ENCODE measurements at regions not wholly inside any gene's neighbourhood (a gene's known extent, or its start where the extent isn't known, plus 50 kb on each side); places are given as distances from the start of the nearest gene placed in this dataset.

- Histone ChIP-seq H3K4me1 (ENCODE audit: control insufficient read depth, insufficient read depth, low read length) (no peaks in the 10 kb centered on the region; the same call in 1 of the 2 replicates), H3K9me3 (ENCODE audit: control insufficient read depth, insufficient read depth, low read depth, low read length) (no peaks in the 10 kb centered on the region), H3K36me3 (ENCODE audit: control insufficient read depth in 2 of 2, insufficient read depth in 1 of 2, low read length in 2 of 2) (no peaks in the 10 kb centered on the region), H3K4me3 (ENCODE audit: low read depth, low read length) (no peak overlapping the region), H3K27ac (ENCODE audit: extremely low read depth, low read depth, low read length) (no peak overlapping the region)
- ChIA-PET CTCF (interaction anchor here (0.6 to 3.7 kb wide), 23 partner anchors 10 to 720 kb away, joined by 3 to 62 read pairs (median 4); no protein-coding TSS in a partner anchor), POLR2A (interaction anchor here (1.0 kb wide), 1 partner anchor 10 kb away, joined by 4 read pairs; no protein-coding TSS in a partner anchor)
- TF ChIP-seq SP3 (tag by site-specific recombination; IDR thresholded peaks at IDR 0.05), result no peak
- no peak for TF ChIP-seq ZFP3 (tag by site-specific recombination; IDR thresholded peaks at IDR 0.05; ENCODE audit: low read depth)
- TF ChIP-seq ZBTB20 (tag by site-specific recombination; IDR thresholded peaks at IDR 0.05), result peak; percentile 92
- TF ChIP-seq ZNF585B (tag by site-specific recombination; IDR thresholded peaks at IDR 0.05), result no peak
- TF ChIP-seq REPIN1 (tag by site-specific recombination; IDR thresholded peaks at IDR 0.05; ENCODE audit: low read depth), result no peak
These were observed 120.1 kb upstream of the LPCAT1 start for GRCh38 chr5:1643651-1644392.

GRCh38 chr5:1642621-1643061 is 118.9 kb upstream of the LPCAT1 start:
- Histone ChIP-seq H3K4me3 (ENCODE audit: low read depth, low read length) (no peak overlapping the region), H3K27ac (ENCODE audit: extremely low read depth, low read depth, low read length) (no peak overlapping the region), H3K4me1 (ENCODE audit: control insufficient read depth, insufficient read depth, low read length) (no peaks in the 10 kb centered on the region; the same call in 1 of the 2 replicates), H3K36me3 (ENCODE audit: control insufficient read depth in 2 of 2, insufficient read depth in 1 of 2, low read length in 2 of 2) (no peaks in the 10 kb centered on the region), H3K9me3 (ENCODE audit: control insufficient read depth, insufficient read depth, low read depth, low read length) (no peaks in the 10 kb centered on the region)
- CTCF ChIA-PET, result interaction anchor here (0.7 to 3.9 kb wide), 12 partner anchors 10 to 1114 kb away, joined by 3 to 62 read pairs (median 4); no protein-coding TSS in a partner anchor
- POLR2A ChIA-PET, result interaction anchor here (0.7 to 1.0 kb wide), 2 partner anchors 9 to 298 kb away, joined by 3 to 4 read pairs; no protein-coding TSS in a partner anchor
- no peak for TF ChIP-seq PRDM6 (tag by site-specific recombination; IDR thresholded peaks at IDR 0.05)
- no peak for TF ChIP-seq ZNF426 (tag by site-specific recombination; IDR thresholded peaks at IDR 0.05)
- TF ChIP-seq ZBTB7A (tag by site-specific recombination; IDR thresholded peaks at IDR 0.05; ENCODE audit: low read depth), result no peak
- TF ChIP-seq EGR2 (tag by site-specific recombination; IDR thresholded peaks at IDR 0.05; ENCODE audit: low read depth), result peak; percentile 50
- no peak for TF ChIP-seq CTCF (tag by site-specific recombination; IDR thresholded peaks at IDR 0.05)
- TF ChIP-seq GLIS2 (tag by site-specific recombination; IDR thresholded peaks at IDR 0.05), result 0 out of 2 replicates have a peak, but pooled peaks have one; percentile 22
- TF ChIP-seq ZNF274 (IDR thresholded peaks at IDR 0.05; ENCODE audit: low read length), result no peak
- no peak for TF ChIP-seq ZNF274 (tag by site-specific recombination; IDR thresholded peaks at IDR 0.05; ENCODE audit: borderline replicate concordance)
- TF ChIP-seq ZNF202 (tag by site-specific recombination; IDR thresholded peaks at IDR 0.05; ENCODE audit: borderline replicate concordance), result no peak

- H3K4me1 ChIP-seq (ENCODE audit: control insufficient read depth, insufficient read depth, low read length), result no peaks in the 10 kb centered on the region; the same call in 1 of the 2 replicates
- no peak overlapping the region for H3K27ac ChIP-seq (ENCODE audit: extremely low read depth, low read depth, low read length)
- POLR2A ChIA-PET, result no interaction called here
- CTCF ChIA-PET, result interaction anchor here (0.7 to 3.9 kb wide), 7 partner anchors 11 to 1114 kb away, joined by 3 to 62 read pairs (median 5); no protein-coding TSS in a partner anchor
- H3K9me3 ChIP-seq (ENCODE audit: control insufficient read depth, insufficient read depth, low read depth, low read length), result no peaks in the 10 kb centered on the region
- TF ChIP-seq WT1 (tag by site-specific recombination; IDR thresholded peaks at IDR 0.05), result no peak
- TF ChIP-seq SP2 (tag by site-specific recombination; IDR thresholded peaks at IDR 0.05), result no peak
- no peak for TF ChIP-seq ZNF518A (tag by site-specific recombination; conservative IDR thresholded peaks at IDR 0.05; ENCODE audit: low read depth)
- TF ChIP-seq SETDB1 (IDR thresholded peaks at IDR 0.05; ENCODE audit: insufficient read length, low read length), result no peak
- no peak for TF ChIP-seq ZBTB20 (tag by site-specific recombination; IDR thresholded peaks at IDR 0.05)
- no peak for TF ChIP-seq MYNN (tag by site-specific recombination; IDR thresholded peaks at IDR 0.05; ENCODE audit: borderline replicate concordance)
- no peak overlapping the region for H3K4me3 ChIP-seq (ENCODE audit: low read depth, low read length)
- no peaks in the 10 kb centered on the region for H3K36me3 ChIP-seq (ENCODE audit: control insufficient read depth in 2 of 2, insufficient read depth in 1 of 2, low read length in 2 of 2)
These were observed 118.5 kb upstream of the LPCAT1 start for GRCh38 chr5:1642221-1642620.

Data from HEK293 (cell line).